ENCODE measurements at regions not wholly inside any gene's neighbourhood (a gene's known extent, or its start where the extent isn't known, plus 50 kb on each side); places are given as distances from the start of the nearest gene placed in this dataset.

GRCh38 chr9:12178634-12179033 is 514.6 kb upstream of the TYRP1 start:
- H3K36me3 ChIP-seq (ENCODE audit: control insufficient read depth, insufficient read depth, low read length) = no peaks in the 10 kb centered on the region
- no peaks in the 10 kb centered on the region for H3K27me3 ChIP-seq (ENCODE audit: control insufficient read depth, insufficient read depth, low read length)
- H3K4me3 ChIP-seq (ENCODE audit: low read depth, low read length) = no peak overlapping the region
- no peak for DNase-seq (ENCODE audit: low read depth)
- TF ChIP-seq CTCF (IDR thresholded peaks at IDR 0.05; ENCODE audit: insufficient read depth, low read length, poor library complexity, severe bottlenecking) = no peak

GRCh38 chr9:12182806-12183205 is 510.4 kb upstream of the TYRP1 start:
- no peak for TF ChIP-seq CTCF (IDR thresholded peaks at IDR 0.05; ENCODE audit: insufficient read depth, low read length, poor library complexity, severe bottlenecking)
- DNase-seq (ENCODE audit: low read depth) = no peak
- Histone ChIP-seq H3K27me3 (ENCODE audit: control insufficient read depth, insufficient read depth, low read length) (no peaks in the 10 kb centered on the region), H3K36me3 (ENCODE audit: control insufficient read depth, insufficient read depth, low read length) (no peaks in the 10 kb centered on the region), H3K4me3 (ENCODE audit: low read depth, low read length) (no peak overlapping the region)

- DNase-seq (ENCODE audit: low read depth) = peak; percentile 7
Observed at GRCh38 chr9:12183321-12183720, 509.9 kb upstream of the TYRP1 start.

GRCh38 chr9:12185856-12186255 is 507.3 kb upstream of the TYRP1 start:
- no peak overlapping the region for H3K4me3 ChIP-seq (ENCODE audit: low read depth, low read length)
- TF ChIP-seq CTCF (IDR thresholded peaks at IDR 0.05; ENCODE audit: insufficient read depth, low read length, poor library complexity, severe bottlenecking) = no peak
- H3K27me3 ChIP-seq (ENCODE audit: control insufficient read depth, insufficient read depth, low read length) = no peaks in the 10 kb centered on the region
- H3K36me3 ChIP-seq (ENCODE audit: control insufficient read depth, insufficient read depth, low read length) = no peaks in the 10 kb centered on the region
- DNase-seq (ENCODE audit: low read depth) = peak; percentile 7

More at GRCh38 chr9:12183321-12183720, 509.9 kb upstream of the TYRP1 start:
- Histone ChIP-seq H3K27me3 (ENCODE audit: control insufficient read depth, insufficient read depth, low read length) (no peaks in the 10 kb centered on the region), H3K36me3 (ENCODE audit: control insufficient read depth, insufficient read depth, low read length) (no peaks in the 10 kb centered on the region), H3K4me3 (ENCODE audit: low read depth, low read length) (no peak overlapping the region)
- TF ChIP-seq CTCF (IDR thresholded peaks at IDR 0.05; ENCODE audit: insufficient read depth, low read length, poor library complexity, severe bottlenecking) = no peak

GRCh38 chr9:12191630-12192029 is 501.6 kb upstream of the TYRP1 start:
- TF ChIP-seq CTCF (IDR thresholded peaks at IDR 0.05; ENCODE audit: insufficient read depth, low read length, poor library complexity, severe bottlenecking) = no peak
- no peak overlapping the region for H3K4me3 ChIP-seq (ENCODE audit: low read depth, low read length)
- no peaks in the 10 kb centered on the region for H3K27me3 ChIP-seq (ENCODE audit: control insufficient read depth, insufficient read depth, low read length)
- no peaks in the 10 kb centered on the region for H3K36me3 ChIP-seq (ENCODE audit: control insufficient read depth, insufficient read depth, low read length)
- DNase-seq (ENCODE audit: low read depth) = no peak

- H3K36me3 ChIP-seq (ENCODE audit: control insufficient read depth, insufficient read depth, low read length) = no peaks in the 10 kb centered on the region
- no peak overlapping the region for H3K4me3 ChIP-seq (ENCODE audit: low read depth, low read length)
- no peaks in the 10 kb centered on the region for H3K27me3 ChIP-seq (ENCODE audit: control insufficient read depth, insufficient read depth, low read length)
- no peak for TF ChIP-seq CTCF (IDR thresholded peaks at IDR 0.05; ENCODE audit: insufficient read depth, low read length, poor library complexity, severe bottlenecking)
- no peak for DNase-seq (ENCODE audit: low read depth)
Observed at GRCh38 chr9:12194731-12195130, 498.5 kb upstream of the TYRP1 start.
